ENCODE measurements at regions not wholly inside any gene's neighbourhood (a gene's known extent, or its start where the extent isn't known, plus 50 kb on each side); places are given as distances from the start of the nearest gene placed in this dataset.
"Not testable (repeated sequence)": the region's sequence is repeated elsewhere in the genome, so short reads cannot be mapped to it uniquely, and the experiment has no call there.

- no peak for DNase-seq
These were observed 436.9 kb downstream of the PRDM2 start for GRCh38 chr1:14136881-14137280.

- DNase-seq = no peak
These were observed 437.6 kb downstream of the PRDM2 start for GRCh38 chr1:14137411-14138134.

- DNase-seq = no peak
These were observed 438.1 kb downstream of the PRDM2 start for GRCh38 chr1:14138135-14138506.

- peak in 5 of 58 donors; percentile 2 to 14 (median 4) for DNase-seq
These were observed 438.7 kb downstream of the PRDM2 start for GRCh38 chr1:14138687-14139086.

- peak in 49 of 58 donors; percentile 8 to 76 (median 43) for DNase-seq
These were observed 440.9 kb downstream of the PRDM2 start for GRCh38 chr1:14140831-14141401.

GRCh38 chr1:14141656-14142055, 441.7 kb downstream of the PRDM2 start:
- no peak for DNase-seq

- peak in 8 of 58 donors; percentile 1 to 53 (median 11) for DNase-seq
These were observed 442.6 kb downstream of the PRDM2 start for GRCh38 chr1:14142397-14143100.

GRCh38 chr1:14143777-14144176, 443.8 kb downstream of the PRDM2 start:
- no peak for DNase-seq

GRCh38 chr1:14148526-14148925, 448.5 kb downstream of the PRDM2 start:
- DNase-seq = no peak

- DNase-seq = no peak
These were observed 449.1 kb upstream of the KAZN start for GRCh38 chr1:14149431-14149830.

- no peak for DNase-seq
These were observed 441.9 kb upstream of the KAZN start for GRCh38 chr1:14156543-14156942.

GRCh38 chr1:14160781-14161180, 437.7 kb upstream of the KAZN start:
- no peak for DNase-seq

GRCh38 chr1:14163246-14163645, 435.2 kb upstream of the KAZN start:
- DNase-seq = no peak

- DNase-seq = no peak
These were observed 433.1 kb upstream of the KAZN start for GRCh38 chr1:14165371-14165801.

GRCh38 chr1:14167884-14168283, 430.6 kb upstream of the KAZN start:
- DNase-seq = no peak

GRCh38 chr1:14168326-14169063, 430.0 kb upstream of the KAZN start:
- no peak for DNase-seq

GRCh38 chr1:14173598-14173997, 424.9 kb upstream of the KAZN start:
- DNase-seq = no peak

GRCh38 chr1:14177866-14178265, 420.6 kb upstream of the KAZN start:
- not testable (repeated sequence) for DNase-seq

GRCh38 chr1:14180738-14181137, 417.7 kb upstream of the KAZN start:
- no peak for DNase-seq

- DNase-seq = peak in 1 of 58 donors; percentile 10
These were observed 417.2 kb upstream of the KAZN start for GRCh38 chr1:14181191-14181795.

- DNase-seq = no peak
These were observed 415.6 kb upstream of the KAZN start for GRCh38 chr1:14182856-14183255.

Data from anterior cingulate cortex (tissue), 58 donors.